Neuronal stem cell (in vitro differentiated cells): ENCODE measurements at regions not wholly inside any gene's neighbourhood (a gene's known extent, or its start where the extent isn't known, plus 50 kb on each side); places are given as distances from the start of the nearest gene placed in this dataset.

Source experiments
- DNase-seq: peaks from one replicate; pipeline ENCODE4 v3.0.0-alpha.2; 2013; ENCODE audit warnings: low spot score
- H2AFZ ChIP-seq: one replicate; pipeline ENCODE4 v1.6.1; 2013; ENCODE audit warnings: mild to moderate bottlenecking, low read length, inconsistent platforms
- H2AK5ac ChIP-seq: 2 replicates; pipeline ENCODE4 v1.6.1; 2013; ENCODE audit warnings: low read depth, mild to moderate bottlenecking, inconsistent platforms, low read length, moderate library complexity, mixed read lengths
- H2BK120ac ChIP-seq: 2 replicates; pipeline ENCODE4 v1.6.1; 2013; ENCODE audit warnings: low read depth, mild to moderate bottlenecking, inconsistent platforms, low read length, moderate library complexity, mixed read lengths
- H2BK12ac ChIP-seq: one replicate; pipeline ENCODE4 v1.6.1; 2013; ENCODE audit warnings: low read length, inconsistent platforms
- H2BK15ac ChIP-seq: 2 replicates; pipeline ENCODE4 v1.6.1; 2013; ENCODE audit warnings: mild to moderate bottlenecking, low read length, inconsistent platforms, mixed read lengths
- H2BK5ac ChIP-seq: one replicate; pipeline ENCODE4 v1.6.1; 2013; ENCODE audit warnings: inconsistent platforms, mild to moderate bottlenecking, low read length, moderate library complexity
- H3K14ac ChIP-seq: one replicate; pipeline ENCODE4 v1.6.1; 2013; ENCODE audit warnings: low read length, inconsistent platforms
- H3K18ac ChIP-seq: 2 replicates; pipeline ENCODE4 v1.6.1; 2013; ENCODE audit warnings: low read length, inconsistent platforms
- H3K23ac ChIP-seq: 2 replicates; pipeline ENCODE4 v1.6.1; 2013; ENCODE audit warnings: low read depth, mild to moderate bottlenecking, mixed read lengths, low read length, inconsistent platforms; ENCODE audit not compliant: poor library complexity
- H3K27ac ChIP-seq: replicated peaks from 3 replicates; pipeline ENCODE4 v1.5.1; 2013; ENCODE audit warnings: low read length, inconsistent platforms
- H3K27me3 ChIP-seq, 3 experiments: 2 replicates each; pipeline ENCODE4 v1.6.1; 2013; ENCODE audit warnings: low read length in 3 of 3, mild to moderate bottlenecking in 2 of 3, inconsistent platforms in 1 of 3, low read depth in 1 of 3, mixed read lengths in 1 of 3, moderate library complexity in 1 of 3; ENCODE audit not compliant: control insufficient read depth in 3 of 3, insufficient read depth in 3 of 3
- H3K36me3 ChIP-seq, 2 donors: replicated peaks in 1 of 2; 2 replicates each; pipeline ENCODE4 v1.6.1; 2013; ENCODE audit warnings: low read length in 2 of 2; ENCODE audit not compliant: control insufficient read depth in 2 of 2, insufficient read depth in 2 of 2
- H3K4ac ChIP-seq: 2 replicates; pipeline ENCODE4 v1.6.1; 2013; ENCODE audit warnings: inconsistent platforms, mild to moderate bottlenecking, low read length, moderate library complexity
- H3K4me1 ChIP-seq, 2 donors: 1 replicate in 1 of 2; 2 replicates in 1 of 2; pipeline ENCODE4 v1.6.1; 2013; ENCODE audit warnings: low read length in 2 of 2, low read depth in 1 of 2; ENCODE audit not compliant: control insufficient read depth in 2 of 2, insufficient read depth in 1 of 2
- H3K4me2 ChIP-seq: one replicate; pipeline ENCODE4 v1.6.1; 2013; ENCODE audit warnings: mild to moderate bottlenecking, low read length, inconsistent platforms; ENCODE audit not compliant: insufficient read depth, poor library complexity, severe bottlenecking
- H3K4me3 ChIP-seq, 2 donors: 2 replicates each; pipeline ENCODE4 v1.5.1; 2013; ENCODE audit warnings: low read length in 2 of 2, mild to moderate bottlenecking in 2 of 2, inconsistent platforms in 1 of 2, moderate library complexity in 1 of 2
- H3K79me1 ChIP-seq: one replicate; pipeline ENCODE4 v1.6.1; 2013; ENCODE audit warnings: low read depth, mild to moderate bottlenecking, inconsistent platforms, low read length, moderate library complexity
- H3K9ac ChIP-seq: one replicate; pipeline ENCODE4 v1.6.1; 2013; ENCODE audit warnings: mild to moderate bottlenecking, low read depth, low read length, inconsistent platforms; ENCODE audit not compliant: poor library complexity
- H3K9me3 ChIP-seq, 2 donors: replicated peaks in 1 of 2; 2 replicates each; pipeline versions ENCODE3 to v1.6.1; 2013; ENCODE audit warnings: low read length in 2 of 2, mild to moderate bottlenecking in 2 of 2, inconsistent platforms in 1 of 2, low read depth in 1 of 2, mixed read lengths in 1 of 2, moderate library complexity in 1 of 2; ENCODE audit not compliant: control insufficient read depth in 2 of 2, insufficient read depth in 1 of 2
- H4K8ac ChIP-seq: one replicate; pipeline ENCODE4 v1.6.1; 2013; ENCODE audit warnings: low read depth, mild to moderate bottlenecking, inconsistent platforms, low read length, moderate library complexity
- H4K91ac ChIP-seq: one replicate; pipeline ENCODE4 v1.6.1; 2013; ENCODE audit warnings: low read length, low read depth, mild to moderate bottlenecking, inconsistent platforms; ENCODE audit not compliant: poor library complexity
- WGBS, 2 donors: extraction: QIAGEN DNeasy Blood & Tissue Kit; methylation state at CpG; one replicate each; pipeline ENCODE4 v1.1.7; 2013; ENCODE audit warnings: missing lambda C conversion rate in 2 of 2, mixed read lengths in 1 of 2; ENCODE audit not compliant: insufficient read length in 2 of 2, insufficient replicate concordance in 1 of 2; ENCODE audit errors: extremely low coverage in 2 of 2; 5-methylcytosine and 5-hydroxymethylcytosine counted together

- no peak overlapping the region for H2BK120ac ChIP-seq
- H3K9me3 ChIP-seq, result no peaks in the 10 kb centered on the region
- no peak overlapping the region for H4K8ac ChIP-seq
- H3K36me3 ChIP-seq, result no peaks in the 10 kb centered on the region
- H3K27ac ChIP-seq, result no peak overlapping the region
- H3K14ac ChIP-seq, result no peak overlapping the region
- no peak overlapping the region for H2AFZ ChIP-seq
- no peak overlapping the region for H3K9ac ChIP-seq
- no peak overlapping the region for H3K23ac ChIP-seq
- H3K4me1 ChIP-seq, result peaks cover 0 to 6% of the 10 kb centered on the region in 2 donors
- no peak overlapping the region for H3K4ac ChIP-seq
- H2AK5ac ChIP-seq, result no peak overlapping the region
- no peak overlapping the region for H2BK5ac ChIP-seq
- no peaks in the 10 kb centered on the region for H3K27me3 ChIP-seq
- no peak overlapping the region for H3K4me2 ChIP-seq
- no peak overlapping the region for H4K91ac ChIP-seq
- no peak overlapping the region for H3K18ac ChIP-seq
- no peaks in the 10 kb centered on the region for H3K79me1 ChIP-seq
- H3K4me3 ChIP-seq, result no peak overlapping the region
- no peak overlapping the region for H2BK15ac ChIP-seq
- no peak overlapping the region for H2BK12ac ChIP-seq
- no peak for DNase-seq
Measured at GRCh38 chr2:5851410-5851809, 159.2 kb downstream of the SOX11 start.

GRCh38 chr2:5854797-5855196, 162.6 kb downstream of the SOX11 start:
- H3K79me1 ChIP-seq, result no peaks in the 10 kb centered on the region
- H3K18ac ChIP-seq, result no peak overlapping the region
- peaks cover 0 to 3% of the 10 kb centered on the region in 2 donors for H3K4me1 ChIP-seq
- no peak overlapping the region for H2AFZ ChIP-seq
- no peak overlapping the region for H4K91ac ChIP-seq
- no peak overlapping the region for H3K4me3 ChIP-seq
- no peaks in the 10 kb centered on the region for H3K9me3 ChIP-seq
- no peak overlapping the region for H2BK5ac ChIP-seq
- no peak overlapping the region for H3K14ac ChIP-seq
- no peak overlapping the region for H2BK15ac ChIP-seq
- no peak overlapping the region for H3K4me2 ChIP-seq
- H3K9ac ChIP-seq, result no peak overlapping the region
- WGBS, 2 donors, result 100% methylated on average over 1 of the region's 2 CpGs; no CpG with 5 or more reads in 1 of the 2 donors
- no peak overlapping the region for H2BK12ac ChIP-seq
- no peak overlapping the region for H2BK120ac ChIP-seq
- no peak overlapping the region for H3K23ac ChIP-seq
- no peaks in the 10 kb centered on the region for H3K36me3 ChIP-seq
- no peak overlapping the region for H3K27ac ChIP-seq
- no peak overlapping the region for H2AK5ac ChIP-seq
- no peak overlapping the region for H4K8ac ChIP-seq
- H3K27me3 ChIP-seq, result no peaks in the 10 kb centered on the region
- no peak overlapping the region for H3K4ac ChIP-seq
- DNase-seq, result no peak

GRCh38 chr2:5867056-5867455, 174.9 kb downstream of the SOX11 start:
- peaks cover 2 to 5% of the 10 kb centered on the region in 2 donors for H3K9me3 ChIP-seq
- no peak overlapping the region for H3K27ac ChIP-seq
- no peak overlapping the region for H3K9ac ChIP-seq

DNA sequence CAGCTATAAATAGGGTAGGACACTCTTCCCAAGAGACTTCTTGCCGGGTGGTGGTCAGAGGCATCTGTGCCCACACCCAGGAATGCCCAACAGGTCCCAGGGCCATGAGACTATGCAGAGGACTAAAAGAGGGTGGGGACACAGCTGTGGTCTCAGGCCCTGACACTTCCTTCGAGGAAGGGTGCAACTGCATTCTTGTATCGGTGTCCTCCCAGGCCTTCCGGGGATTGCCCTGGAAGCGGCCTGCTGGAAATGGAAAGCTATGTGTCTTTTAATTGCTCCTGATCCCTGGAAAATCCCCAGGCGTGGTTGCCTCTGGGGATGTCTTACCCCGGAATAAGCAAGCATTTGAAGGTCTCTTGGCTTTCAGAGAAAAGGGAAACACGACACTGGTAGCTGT, 176.7 kb downstream of the SOX11 start:
- Histone ChIP-seq H3K4ac (no peak overlapping the region), H3K9ac (no peak overlapping the region), H3K36me3 (no peaks in the 10 kb centered on the region), H4K8ac (no peak overlapping the region), H2BK5ac (no peak overlapping the region), H3K18ac (no peak overlapping the region), H2BK120ac (no peak overlapping the region), H3K23ac (no peak overlapping the region), H2BK15ac (no peak overlapping the region), H3K14ac (no peak overlapping the region), H3K4me2 (no peak overlapping the region), H3K4me3 (no peak overlapping the region), H2BK12ac (no peak overlapping the region), H3K79me1 (no peaks in the 10 kb centered on the region), H3K27me3 (no peaks in the 10 kb centered on the region), H2AFZ (no peak overlapping the region), H3K27ac (no peak overlapping the region), H4K91ac (no peak overlapping the region), H3K4me1 (no peaks in the 10 kb centered on the region), H2AK5ac (no peak overlapping the region), H3K9me3 (peaks cover 0 to 12% of the 10 kb centered on the region in 2 donors)
- DNase-seq, result no peak
- no CpG with 5 or more reads among the region's 8 CpGs for WGBS, 2 donors

More at GRCh38 chr2:5867056-5867455, 174.9 kb downstream of the SOX11 start:
- Histone ChIP-seq H3K23ac (no peak overlapping the region), H3K4me3 (no peak overlapping the region), H2BK120ac (no peak overlapping the region), H3K4ac (no peak overlapping the region), H3K14ac (no peak overlapping the region), H4K8ac (no peak overlapping the region), H2AK5ac (no peak overlapping the region), H3K4me1 (no peaks in the 10 kb centered on the region), H3K79me1 (no peaks in the 10 kb centered on the region), H2BK5ac (no peak overlapping the region), H3K18ac (no peak overlapping the region), H2BK12ac (no peak overlapping the region), H3K4me2 (no peak overlapping the region), H3K36me3 (no peaks in the 10 kb centered on the region), H4K91ac (peak overlapping the region; percentile 69), H2AFZ (no peak overlapping the region), H3K27me3 (no peaks in the 10 kb centered on the region), H2BK15ac (no peak overlapping the region)
- DNase-seq, result no peak
- WGBS, 2 donors, result no CpG with 5 or more reads among the region's 9 CpGs
